ENCODE measurements at regions not wholly inside any gene's neighbourhood (a gene's known extent, or its start where the extent isn't known, plus 50 kb on each side); places are given as distances from the start of the nearest gene placed in this dataset.

GRCh38 chr19:13666165-13666564 is 98.2 kb upstream of the MRI1 start:
- H3K9me2 ChIP-seq (replicated peaks; ENCODE audit: low read depth, low read length), result no peaks in the 10 kb centered on the region
- H3F3A ChIP-seq (ENCODE audit: low read depth), result no peaks in the 10 kb centered on the region
- no peak overlapping the region for H2AFZ ChIP-seq (ENCODE audit: low read length)
- H3K36me3 ChIP-seq (ENCODE audit: insufficient read depth, low read length), result no peaks in the 10 kb centered on the region
- no peaks in the 10 kb centered on the region for H3K79me2 ChIP-seq (ENCODE audit: insufficient read depth, low read length)
- H4K20me1 ChIP-seq (ENCODE audit: insufficient read depth, low read length, poor library complexity, severe bottlenecking), result no peaks in the 10 kb centered on the region
- TF ChIP-seq CTCF (conservative IDR thresholded peaks at IDR 0.05; ENCODE audit: low read length) (no peak), EZH2phosphoT487 (IDR thresholded peaks at IDR 0.05; ENCODE audit: borderline replicate concordance) (no peak)
- no peaks in the 10 kb centered on the region for H3K9me3 ChIP-seq (ENCODE audit: insufficient read depth, low read depth, low read length)
- no peak overlapping the region for H3K9ac ChIP-seq (ENCODE audit: low read depth, low read length, poor library complexity, severe bottlenecking)
- H3K4me1 ChIP-seq (ENCODE audit: insufficient read depth, low read length, poor library complexity, severe bottlenecking), result no peaks in the 10 kb centered on the region
- H3K27me3 ChIP-seq (ENCODE audit: insufficient read depth, low read length, poor library complexity, severe bottlenecking), result peaks cover 3% of the 10 kb centered on the region
- H3K4me3 ChIP-seq (ENCODE audit: low read length, poor library complexity, severe bottlenecking), result no peak overlapping the region
- no peak overlapping the region for H3K4me2 ChIP-seq (ENCODE audit: low read depth, low read length, poor library complexity, severe bottlenecking)

DNA sequence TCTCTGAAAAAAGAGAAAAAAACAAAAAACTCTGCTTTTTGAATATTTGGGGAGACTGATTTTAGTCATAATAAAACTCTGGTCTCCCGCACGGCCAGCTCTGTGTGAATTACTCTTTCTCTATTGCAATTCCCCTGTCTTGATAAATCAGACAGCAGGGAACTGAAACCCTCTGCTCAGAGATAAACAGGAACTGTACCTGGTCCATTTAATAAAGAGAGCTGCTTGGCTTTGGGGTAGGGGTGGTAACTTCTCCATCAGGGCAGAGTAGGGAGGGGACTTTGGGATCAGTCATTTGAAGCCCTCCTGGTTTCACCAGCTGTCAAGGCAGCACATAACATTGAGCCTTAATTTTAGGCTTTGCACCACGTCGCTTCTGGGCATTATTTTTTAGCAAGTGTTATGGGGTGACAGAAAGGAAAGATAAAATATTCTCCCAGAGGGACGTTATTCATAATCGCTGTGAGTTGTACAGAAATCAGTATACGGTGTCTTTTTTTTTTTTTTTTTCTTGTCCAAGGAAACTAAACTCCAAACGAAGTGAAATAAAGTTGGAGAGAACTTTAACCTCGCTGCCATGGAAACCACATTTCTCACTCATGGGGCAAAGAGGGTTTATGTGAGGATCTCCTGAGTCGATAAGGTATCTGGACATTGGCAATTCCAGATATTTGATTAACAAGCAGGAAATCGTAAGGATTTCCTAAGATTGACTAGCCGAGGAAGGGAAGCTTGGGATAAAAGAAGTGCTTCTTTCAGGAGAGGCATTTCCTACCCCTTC is 99.0 kb upstream of the MRI1 start:
- Histone ChIP-seq H3K4me2 (ENCODE audit: low read depth, low read length, poor library complexity, severe bottlenecking) (no peak overlapping the region), H3K36me3 (ENCODE audit: insufficient read depth, low read length) (no peaks in the 10 kb centered on the region), H3K27me3 (ENCODE audit: insufficient read depth, low read length, poor library complexity, severe bottlenecking) (peaks cover 3% of the 10 kb centered on the region), H3K9me2 (replicated peaks; ENCODE audit: low read depth, low read length) (no peaks in the 10 kb centered on the region), H3K4me3 (ENCODE audit: low read length, poor library complexity, severe bottlenecking) (no peak overlapping the region), H3K79me2 (ENCODE audit: insufficient read depth, low read length) (no peaks in the 10 kb centered on the region), H3K9me3 (ENCODE audit: insufficient read depth, low read depth, low read length) (no peaks in the 10 kb centered on the region), H3K4me1 (ENCODE audit: insufficient read depth, low read length, poor library complexity, severe bottlenecking) (no peaks in the 10 kb centered on the region), H3F3A (ENCODE audit: low read depth) (no peaks in the 10 kb centered on the region), H4K20me1 (ENCODE audit: insufficient read depth, low read length, poor library complexity, severe bottlenecking) (no peaks in the 10 kb centered on the region), H3K9ac (ENCODE audit: low read depth, low read length, poor library complexity, severe bottlenecking) (no peak overlapping the region), H2AFZ (ENCODE audit: low read length) (no peak overlapping the region)
- TF ChIP-seq EZH2phosphoT487 (IDR thresholded peaks at IDR 0.05; ENCODE audit: borderline replicate concordance) (no peak), CTCF (conservative IDR thresholded peaks at IDR 0.05; ENCODE audit: low read length) (no peak)

DNA sequence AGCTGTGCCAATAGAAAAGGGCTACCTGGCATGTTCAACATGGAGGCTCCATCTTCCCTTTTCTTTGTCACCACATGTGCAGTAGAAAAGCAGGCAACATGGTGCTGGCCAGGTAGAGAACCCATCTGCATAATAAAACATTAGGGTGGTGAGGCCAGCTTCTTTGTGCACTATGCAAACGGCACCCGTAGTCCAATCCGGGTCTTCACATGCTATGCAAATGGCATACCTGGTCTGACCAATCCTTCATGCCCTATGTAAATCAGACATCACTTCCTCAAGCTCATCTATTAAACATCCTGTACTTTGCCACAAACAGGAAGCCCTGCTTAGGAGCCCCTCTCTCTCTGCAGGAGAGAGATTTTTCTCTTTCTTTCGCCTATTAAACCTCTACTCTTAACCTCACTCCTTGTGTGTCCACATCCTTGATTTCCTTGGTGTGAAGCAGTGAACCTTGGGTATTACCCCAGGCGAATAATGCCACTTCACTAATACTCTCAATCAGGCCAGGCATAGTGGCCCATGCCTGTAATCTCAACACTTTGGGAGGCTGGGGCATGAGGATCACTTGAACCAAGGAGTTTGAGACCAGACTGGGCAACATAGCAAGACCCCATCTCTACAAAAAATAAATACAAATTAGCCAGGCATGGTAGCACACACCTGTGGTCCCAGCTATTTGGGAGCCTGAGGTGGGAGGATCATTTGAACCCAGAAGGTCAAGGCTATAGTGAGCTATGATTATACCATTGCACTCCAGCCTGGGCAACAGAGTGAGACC is 111.3 kb upstream of the MRI1 start:
- Histone ChIP-seq H3K9me3 (ENCODE audit: insufficient read depth, low read depth, low read length) (no peaks in the 10 kb centered on the region; the same call in 1 of the 2 replicates), H3K27me3 (ENCODE audit: insufficient read depth, low read length, poor library complexity, severe bottlenecking) (no peaks in the 10 kb centered on the region), H4K20me1 (ENCODE audit: insufficient read depth, low read length, poor library complexity, severe bottlenecking) (no peaks in the 10 kb centered on the region), H3K9me2 (replicated peaks; ENCODE audit: low read depth, low read length) (no peaks in the 10 kb centered on the region), H3K4me2 (ENCODE audit: low read depth, low read length, poor library complexity, severe bottlenecking) (no peak overlapping the region), H3F3A (ENCODE audit: low read depth) (no peaks in the 10 kb centered on the region), H3K79me2 (ENCODE audit: insufficient read depth, low read length) (no peaks in the 10 kb centered on the region), H3K9ac (ENCODE audit: low read depth, low read length, poor library complexity, severe bottlenecking) (no peak overlapping the region), H3K36me3 (ENCODE audit: insufficient read depth, low read length) (no peaks in the 10 kb centered on the region), H2AFZ (ENCODE audit: low read length) (no peak overlapping the region), H3K4me1 (ENCODE audit: insufficient read depth, low read length, poor library complexity, severe bottlenecking) (no peaks in the 10 kb centered on the region), H3K4me3 (ENCODE audit: low read length, poor library complexity, severe bottlenecking) (no peak overlapping the region)
- TF ChIP-seq EZH2phosphoT487 (IDR thresholded peaks at IDR 0.05; ENCODE audit: borderline replicate concordance), result no peak
- no peak for TF ChIP-seq CTCF (conservative IDR thresholded peaks at IDR 0.05; ENCODE audit: low read length)
